H1 (cell line): ENCODE measurements at regions not wholly inside any gene's neighbourhood (a gene's known extent, or its start where the extent isn't known, plus 50 kb on each side); places are given as distances from the start of the nearest gene placed in this dataset.

Source experiments
- BCL11A ChIP-seq, 2 experiments: IDR thresholded peaks; one replicate each; pipeline ENCODE4 v1.6.1; 2011; ENCODE audit warnings: low read depth in 2 of 2, low read length in 2 of 2, mild to moderate bottlenecking in 2 of 2
- BRCA1 ChIP-seq: IDR thresholded peaks from 2 replicates; pipeline ENCODE4 v1.6.1; 2012; ENCODE audit warnings: low read depth, low read length, improper control_type of control experiment
- HDAC6 ChIP-seq: IDR thresholded peaks from one replicate; pipeline ENCODE4 v1.7.1; 2012; ENCODE audit warnings: low read depth, mild to moderate bottlenecking, inconsistent platforms, low read length, moderate library complexity
- POLR2AphosphoS5 ChIP-seq: IDR thresholded peaks from 2 replicates; pipeline ENCODE4 v1.6.1; 2011; ENCODE audit warnings: low read depth, low read length
- RFX5 ChIP-seq: IDR thresholded peaks from 2 replicates; pipeline ENCODE4 v1.6.1; 2011; ENCODE audit warnings: low read depth, low read length, improper control_type of control experiment, borderline replicate concordance
- RNF2 ChIP-seq: fragments of 200-900, 300-1000 bp; sonication (generic); IDR thresholded peaks from 2 replicates; pipeline ENCODE4 v1.7.1; 2016; ENCODE audit warnings: borderline replicate concordance, low read depth, mild to moderate bottlenecking, antibody characterized with exemption, low read length; ENCODE audit not compliant: poor library complexity, severe bottlenecking; ENCODE audit errors: missing control alignments
- TF ChIP-seq, protein P1 (sequence below): IDR thresholded peaks from 2 replicates; pipeline ENCODE4 v1.6.1; 2012; ENCODE audit warnings: inconsistent platforms

DNA sequence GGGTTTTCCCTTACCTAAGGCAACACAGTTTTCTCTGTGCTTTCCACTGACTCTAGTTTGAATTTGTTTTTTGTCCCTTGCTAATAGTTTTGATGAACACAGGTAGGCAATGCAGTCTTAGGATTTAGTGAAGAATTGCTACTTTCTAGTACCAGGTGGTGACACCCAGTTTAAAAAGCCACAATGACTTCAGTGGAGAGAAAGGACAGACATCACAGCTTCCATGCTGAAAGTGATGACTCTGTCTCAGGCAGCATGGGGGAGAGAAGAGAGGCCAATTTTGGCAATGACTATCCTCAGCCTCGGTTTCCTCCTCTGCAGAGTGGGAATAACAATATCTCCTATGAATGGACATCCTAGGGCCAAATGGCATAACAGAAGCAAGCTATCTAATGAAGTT, 118.8 kb downstream of the AXIN2 start (continued):
- TF ChIP-seq POLR2AphosphoS5 (no peak), BCL11A (IDR thresholded peaks at IDR 0.05; ENCODE audit: low read depth in 2 of 2, low read length in 2 of 2) (no peak), RNF2 (no peak), HDAC6 (no peak), RFX5 (no peak), BRCA1 (no peak)
- TF ChIP-seq, protein P1, sequence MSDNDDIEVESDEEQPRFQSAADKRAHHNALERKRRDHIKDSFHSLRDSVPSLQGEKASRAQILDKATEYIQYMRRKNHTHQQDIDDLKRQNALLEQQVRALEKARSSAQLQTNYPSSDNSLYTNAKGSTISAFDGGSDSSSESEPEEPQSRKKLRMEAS = no peak
